Neural progenitor cell (in vitro differentiated cells): ENCODE measurements at regions not wholly inside any gene's neighbourhood (a gene's known extent, or its start where the extent isn't known, plus 50 kb on each side); places are given as distances from the start of the nearest gene placed in this dataset.

Source experiments
- DNase-seq: peaks from one replicate; pipeline ENCODE4 v3.0.0-alpha.2; 2016; ENCODE audit warnings: low spot score
- H2AFZ ChIP-seq: fragments of 200-600 bp; sonication (generic); replicated peaks from 2 replicates; pipeline ENCODE4 v1.6.1; 2016; ENCODE audit warnings: antibody characterized with exemption
- H3F3A ChIP-seq: fragments of 200-600 bp; sonication (generic); 2 replicates; pipeline ENCODE4 v1.6.1; 2016; ENCODE audit warnings: antibody characterized with exemption, low read depth
- H3K27ac ChIP-seq: fragments of 200-600 bp; sonication (generic); 2 replicates; pipeline ENCODE4 v1.5.1; 2016; ENCODE audit warnings: mild to moderate bottlenecking
- H3K27me3 ChIP-seq: fragments of 200-600 bp; sonication (generic); 2 replicates; pipeline ENCODE4 v1.6.1; 2016; ENCODE audit warnings: mild to moderate bottlenecking, moderate library complexity
- H3K36me3 ChIP-seq: fragments of 200-600 bp; sonication (generic); 2 replicates; pipeline ENCODE4 v1.5.1; 2016
- H3K4me1 ChIP-seq: fragments of 200-600 bp; sonication (generic); 2 replicates; pipeline ENCODE4 v1.6.1; 2016; ENCODE audit warnings: mixed run types
- H3K4me2 ChIP-seq: fragments of 200-600 bp; sonication (generic); 2 replicates; pipeline ENCODE4 v1.6.1; 2016
- H3K4me3 ChIP-seq: fragments of 200-600 bp; sonication (generic); 2 replicates; pipeline ENCODE4 v1.5.1; 2016
- H3K79me2 ChIP-seq: fragments of 200-600 bp; sonication (generic); 2 replicates; pipeline ENCODE4 v1.6.1; 2016; ENCODE audit warnings: low read depth
- H3K9ac ChIP-seq: fragments of 200-600 bp; sonication (generic); 2 replicates; pipeline ENCODE4 v1.6.1; 2016
- H3K9me3 ChIP-seq: fragments of 200-600 bp; sonication (generic); 2 replicates; pipeline ENCODE4 v1.5.1; 2016; ENCODE audit warnings: low read depth
- H4K20me1 ChIP-seq: fragments of 200-600 bp; sonication (generic); 2 replicates; pipeline ENCODE4 v1.6.1; 2016; ENCODE audit warnings: low read depth
- H3K27ac Mint-ChIP-seq: 3 replicates; pipeline ENCODE4 v1.8.0; 2021; ENCODE audit warnings: mixed read lengths
- H3K27me3 Mint-ChIP-seq: 2 replicates; pipeline ENCODE4 v1.8.0; 2022; ENCODE audit warnings: low read depth, mild to moderate bottlenecking, inconsistent platforms, moderate library complexity, mixed read lengths; ENCODE audit not compliant: insufficient read depth
- H3K36me3 Mint-ChIP-seq: 3 replicates; pipeline ENCODE4 v1.8.0; 2021; ENCODE audit warnings: mixed read lengths
- H3K4me1 Mint-ChIP-seq: 3 replicates; pipeline ENCODE4 v1.8.0; 2021; ENCODE audit warnings: mixed read lengths
- H3K4me3 Mint-ChIP-seq: 3 replicates; pipeline ENCODE4 v1.8.0; 2021; ENCODE audit warnings: mild to moderate bottlenecking, moderate library complexity, mixed read lengths
- H3K9me3 Mint-ChIP-seq: 3 replicates; pipeline ENCODE4 v1.8.0; 2020; ENCODE audit warnings: mixed read lengths
- CTCF ChIP-seq: fragments of 200-600 bp; sonication (generic); IDR thresholded peaks from 2 replicates; pipeline ENCODE4 v1.5.1; 2017; ENCODE audit warnings: antibody characterized with exemption, mild to moderate bottlenecking
- EZH2 ChIP-seq: fragments of 200-600 bp; sonication (generic); IDR thresholded peaks from 2 replicates; pipeline ENCODE4 v1.6.1; 2017; ENCODE audit warnings: antibody characterized with exemption, mild to moderate bottlenecking, moderate library complexity
- EZH2phosphoT487 ChIP-seq: fragments of 200-600 bp; sonication (generic); IDR thresholded peaks from 2 replicates; pipeline ENCODE4 v1.6.1; 2017; ENCODE audit warnings: antibody characterized with exemption

GRCh38 chr6:147758303-147758702, 249.8 kb downstream of the SAMD5 start:
- Histone ChIP-seq H3K9me3 (no peaks in the 10 kb centered on the region), H3K27me3 (no peaks in the 10 kb centered on the region), H3K9ac (no peak overlapping the region), H3K4me1 (no peaks in the 10 kb centered on the region), H3K27ac (no peak overlapping the region), H3K79me2 (no peaks in the 10 kb centered on the region), H3F3A (no peaks in the 10 kb centered on the region), H3K4me3 (no peak overlapping the region), H3K36me3 (no peaks in the 10 kb centered on the region), H2AFZ (no peak overlapping the region), H4K20me1 (no peaks in the 10 kb centered on the region), H3K4me2 (no peak overlapping the region)
- H3K27ac Mint-ChIP-seq: no peak overlapping the region
- TF ChIP-seq EZH2 (no peak), EZH2phosphoT487 (no peak), CTCF (no peak)
- peaks cover 3% of the 10 kb centered on the region for H3K27me3 Mint-ChIP-seq
- peaks cover 5% of the 10 kb centered on the region for H3K4me1 Mint-ChIP-seq
- peaks cover 3% of the 10 kb centered on the region for H3K36me3 Mint-ChIP-seq
- no peak for DNase-seq
- H3K4me3 Mint-ChIP-seq: no peak overlapping the region
- peaks cover 10% of the 10 kb centered on the region for H3K9me3 Mint-ChIP-seq

GRCh38 chr6:147759093-147759492, 250.6 kb downstream of the SAMD5 start:
- no peak overlapping the region for H3K4me3 Mint-ChIP-seq
- Histone ChIP-seq H3K4me1 (no peaks in the 10 kb centered on the region), H3K4me2 (no peak overlapping the region), H3F3A (no peaks in the 10 kb centered on the region), H3K27me3 (no peaks in the 10 kb centered on the region), H3K27ac (no peak overlapping the region), H3K9me3 (no peaks in the 10 kb centered on the region), H3K36me3 (no peaks in the 10 kb centered on the region), H3K9ac (no peak overlapping the region), H4K20me1 (no peaks in the 10 kb centered on the region), H3K4me3 (no peak overlapping the region), H2AFZ (no peak overlapping the region), H3K79me2 (no peaks in the 10 kb centered on the region)
- peaks cover 5% of the 10 kb centered on the region for H3K4me1 Mint-ChIP-seq
- peaks cover 10% of the 10 kb centered on the region for H3K9me3 Mint-ChIP-seq
- DNase-seq: no peak
- H3K36me3 Mint-ChIP-seq: peaks cover 3% of the 10 kb centered on the region
- H3K27me3 Mint-ChIP-seq: peaks cover 4% of the 10 kb centered on the region
- TF ChIP-seq EZH2 (no peak), CTCF (no peak), EZH2phosphoT487 (no peak)
- no peak overlapping the region for H3K27ac Mint-ChIP-seq

- no peaks in the 10 kb centered on the region for H3K27me3 ChIP-seq
- H3K4me1 ChIP-seq: no peaks in the 10 kb centered on the region
- H2AFZ ChIP-seq: no peak overlapping the region
- H3K27me3 Mint-ChIP-seq: peaks cover 4% of the 10 kb centered on the region
- H3F3A ChIP-seq: no peaks in the 10 kb centered on the region
- peaks cover 7% of the 10 kb centered on the region for H3K9me3 Mint-ChIP-seq
- H3K4me3 ChIP-seq: no peak overlapping the region
- H3K27ac ChIP-seq: no peak overlapping the region
- H3K36me3 Mint-ChIP-seq: peaks cover under 1% of the 10 kb centered on the region
- no peak overlapping the region for H3K4me2 ChIP-seq
- H3K4me1 Mint-ChIP-seq: peaks cover 5% of the 10 kb centered on the region
- no peak overlapping the region for H3K27ac Mint-ChIP-seq
- no peak for DNase-seq
- no peaks in the 10 kb centered on the region for H4K20me1 ChIP-seq
- H3K9ac ChIP-seq: no peak overlapping the region
- H3K4me3 Mint-ChIP-seq: no peak overlapping the region
- H3K9me3 ChIP-seq: no peaks in the 10 kb centered on the region
- TF ChIP-seq CTCF: no peak
- no peak for TF ChIP-seq EZH2phosphoT487
- TF ChIP-seq EZH2: no peak
- no peaks in the 10 kb centered on the region for H3K79me2 ChIP-seq
- H3K36me3 ChIP-seq: no peaks in the 10 kb centered on the region
Measured at GRCh38 chr6:147759536-147759935, 251.0 kb downstream of the SAMD5 start.

- H3K9me3 ChIP-seq: no peaks in the 10 kb centered on the region
- no peak overlapping the region for H2AFZ ChIP-seq
- no peak overlapping the region for H3K4me3 ChIP-seq
- H3K9ac ChIP-seq: no peak overlapping the region
- H3K27ac ChIP-seq: no peak overlapping the region
- Mint-ChIP-seq H3K4me3 (no peak overlapping the region), H3K27ac (no peak overlapping the region), H3K27me3 (peaks cover 3% of the 10 kb centered on the region), H3K9me3 (peaks cover 4% of the 10 kb centered on the region), H3K4me1 (peaks cover 9% of the 10 kb centered on the region), H3K36me3 (no peaks in the 10 kb centered on the region)
- no peaks in the 10 kb centered on the region for H3K79me2 ChIP-seq
- H3K4me1 ChIP-seq: no peaks in the 10 kb centered on the region
- DNase-seq: no peak
- no peaks in the 10 kb centered on the region for H3K36me3 ChIP-seq
- no peaks in the 10 kb centered on the region for H3F3A ChIP-seq
- H4K20me1 ChIP-seq: no peaks in the 10 kb centered on the region
- no peak for TF ChIP-seq EZH2
- TF ChIP-seq EZH2phosphoT487: no peak
- no peak for TF ChIP-seq CTCF
- H3K27me3 ChIP-seq: no peaks in the 10 kb centered on the region
- no peak overlapping the region for H3K4me2 ChIP-seq
Measured at GRCh38 chr6:147765541-147765940, 257.1 kb downstream of the SAMD5 start.
